GM04503 (cell line): ENCODE measurements at regions not wholly inside any gene's neighbourhood (a gene's known extent, or its start where the extent isn't known, plus 50 kb on each side); places are given as distances from the start of the nearest gene placed in this dataset.
"Not testable (repeated sequence)": the region's sequence is repeated elsewhere in the genome, so short reads cannot be mapped to it uniquely, and the experiment has no call there.

Source experiments
- DNase-seq: peaks from one replicate; pipeline ENCODE4 v3.0.0-alpha.2; 2012; ENCODE audit warnings: low read depth

- DNase-seq, result no peak
Measured at GRCh38 chr15:35992791-35993190, 446.8 kb upstream of the DPH6 start.

GRCh38 chr15:35993196-35993595 lies 447.2 kb upstream of the DPH6 start:
- no peak for DNase-seq

DNA sequence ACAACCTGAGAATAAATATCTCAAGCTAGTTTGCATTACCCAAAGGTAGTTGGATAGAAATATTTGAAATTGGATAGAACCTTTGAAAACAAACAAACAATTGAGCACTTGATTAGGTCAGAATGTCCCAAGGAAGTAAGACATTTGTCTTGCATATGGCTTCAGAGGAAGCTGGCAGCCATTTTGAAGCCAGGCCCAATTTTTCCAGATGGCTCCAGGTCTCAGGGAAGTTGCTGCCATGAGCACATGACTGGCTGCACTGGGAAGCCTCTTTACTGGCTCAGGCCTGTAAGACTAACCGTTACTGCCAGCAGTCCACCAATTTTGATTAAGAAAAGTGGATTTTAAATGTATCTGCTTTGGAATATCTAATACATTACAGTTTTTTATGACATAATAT lies 448.9 kb upstream of the DPH6 start:
- no peak for DNase-seq

DNA sequence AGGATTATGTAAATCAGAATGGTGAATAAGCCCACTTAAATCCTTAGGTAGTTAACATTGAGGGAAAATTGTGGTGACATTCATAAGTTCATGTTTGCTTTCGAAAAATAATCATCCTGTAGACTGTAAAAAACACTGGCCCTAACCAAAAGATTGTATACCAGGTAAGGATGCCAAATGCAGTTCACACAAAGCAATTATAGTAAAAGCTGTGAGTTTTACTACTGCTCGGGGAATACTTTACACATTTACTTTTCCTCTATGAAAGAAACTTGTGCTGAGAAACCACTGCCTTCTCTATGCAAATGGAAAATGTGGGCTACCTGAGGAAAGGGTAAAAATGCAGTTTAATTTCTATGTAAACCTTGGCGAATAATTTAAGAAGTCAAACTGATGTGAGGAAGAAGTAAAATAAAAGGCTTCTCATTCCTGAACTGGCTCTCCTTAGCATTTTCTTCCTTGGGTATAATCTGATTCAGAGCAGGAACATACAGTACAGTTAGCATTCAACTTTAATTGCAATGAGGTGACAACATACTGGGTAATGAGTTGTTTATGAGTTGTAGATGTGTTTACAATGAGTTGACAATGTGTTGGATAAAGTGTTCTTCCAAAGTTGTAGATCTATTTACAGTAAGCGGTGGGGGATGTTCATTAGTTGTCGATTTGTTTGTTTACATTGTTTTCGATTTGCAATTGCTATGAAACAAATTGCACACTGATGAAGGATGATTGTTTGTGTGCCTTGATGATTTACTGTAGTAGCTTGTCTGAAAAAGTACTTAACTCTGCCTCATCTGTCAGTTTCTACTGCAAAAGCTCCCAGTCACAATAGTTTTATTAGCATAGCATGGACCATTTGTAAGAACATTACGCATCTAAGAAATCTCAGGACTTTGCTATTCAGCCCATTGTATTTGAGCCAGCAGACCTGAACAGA lies 453.0 kb upstream of the DPH6 start:
- no peak for DNase-seq

GRCh38 chr15:36004891-36005490 lies 459.0 kb upstream of the DPH6 start:
- no peak for DNase-seq

GRCh38 chr15:36005542-36005941 lies 459.6 kb upstream of the DPH6 start:
- DNase-seq, result no peak

- DNase-seq, result no peak
Measured at GRCh38 chr15:36007699-36008098, 461.7 kb upstream of the DPH6 start.

DNA sequence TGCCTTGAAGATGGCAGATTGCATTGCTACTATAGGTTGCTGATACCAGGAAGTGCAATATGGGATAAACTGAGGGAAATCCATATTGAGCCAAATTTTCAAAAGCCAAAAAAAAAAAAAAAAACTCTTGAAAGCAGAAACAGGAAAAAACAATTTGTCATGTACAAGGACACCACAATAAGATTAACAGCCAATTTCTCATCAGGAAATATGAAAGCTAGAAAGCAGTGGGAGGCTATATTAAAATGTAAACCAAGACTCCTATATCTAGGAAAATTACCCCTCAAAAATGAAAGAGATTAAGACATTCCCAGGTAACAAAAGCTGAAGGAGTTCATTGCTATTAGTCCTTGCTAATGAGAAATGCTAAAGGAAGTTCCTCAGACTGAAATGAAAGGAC lies 462.8 kb upstream of the DPH6 start:
- DNase-seq, result no peak

DNA sequence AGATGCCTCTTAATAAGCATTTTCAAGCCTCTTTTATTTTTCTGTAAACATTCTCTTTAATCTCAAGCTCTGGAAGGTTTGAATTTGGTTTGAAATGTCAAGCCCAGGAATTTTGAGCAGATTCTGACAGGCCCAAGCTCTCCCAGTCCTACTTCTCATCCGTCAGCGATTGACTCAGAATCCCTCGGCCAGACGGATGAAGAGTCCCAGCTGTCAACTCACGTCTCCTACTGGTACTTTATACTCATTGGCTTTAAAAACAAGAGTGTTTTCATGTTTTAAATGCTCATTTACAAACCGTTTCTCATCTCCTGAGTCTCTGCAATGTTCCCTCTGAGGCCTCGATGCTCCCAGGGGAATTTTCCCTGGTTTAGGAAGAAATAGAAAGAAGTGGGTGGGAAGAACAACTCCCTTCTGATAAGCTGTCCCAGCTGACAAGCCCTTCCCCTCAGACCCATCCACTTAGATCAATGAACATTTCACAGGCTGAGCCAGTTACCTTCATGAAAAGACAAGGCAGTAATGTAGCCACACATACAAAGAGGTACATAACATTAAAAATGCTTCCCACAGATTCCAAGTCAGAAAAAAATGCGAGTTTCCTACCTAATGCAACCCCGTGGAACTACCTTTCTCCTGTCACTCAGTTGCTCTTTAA lies 478.2 kb upstream of the DPH6 start:
- no peak for DNase-seq

GRCh38 chr15:36026627-36027283 lies 480.8 kb upstream of the DPH6 start:
- no peak for DNase-seq

DNA sequence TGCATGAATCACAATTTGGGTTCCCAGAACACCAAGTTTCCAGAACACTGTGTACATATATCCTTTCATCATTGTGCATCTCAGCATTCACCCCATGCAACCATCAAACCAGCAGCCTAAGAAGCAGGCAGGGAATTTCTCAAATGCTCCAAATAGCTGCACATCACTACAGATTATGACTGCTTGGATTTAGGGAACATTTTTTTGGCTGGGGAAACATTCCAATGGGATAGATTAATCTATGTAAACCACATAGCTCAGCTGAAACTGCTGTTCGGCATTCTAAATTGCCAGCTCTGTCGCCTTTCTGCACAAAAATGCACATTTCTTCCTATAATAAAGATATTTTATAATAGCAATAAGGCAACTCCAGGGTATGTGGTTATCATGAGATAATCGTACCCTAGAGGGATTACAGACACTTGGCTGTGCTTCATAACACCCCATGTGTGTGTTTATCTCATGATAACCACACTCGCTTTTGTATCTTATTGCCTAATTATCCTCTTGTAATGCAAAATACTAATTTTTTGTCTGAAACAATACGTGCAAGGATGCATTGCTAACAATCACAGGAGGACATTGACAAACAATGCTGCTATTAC lies 483.7 kb upstream of the DPH6 start:
- DNase-seq, result peak; percentile 66

- DNase-seq, result no peak
Measured at GRCh38 chr15:36039996-36040572, 494.1 kb upstream of the DPH6 start.

- DNase-seq, result not testable (repeated sequence)
Measured at GRCh38 chr15:36047018-36047716, 501.2 kb upstream of the DPH6 start.

DNA sequence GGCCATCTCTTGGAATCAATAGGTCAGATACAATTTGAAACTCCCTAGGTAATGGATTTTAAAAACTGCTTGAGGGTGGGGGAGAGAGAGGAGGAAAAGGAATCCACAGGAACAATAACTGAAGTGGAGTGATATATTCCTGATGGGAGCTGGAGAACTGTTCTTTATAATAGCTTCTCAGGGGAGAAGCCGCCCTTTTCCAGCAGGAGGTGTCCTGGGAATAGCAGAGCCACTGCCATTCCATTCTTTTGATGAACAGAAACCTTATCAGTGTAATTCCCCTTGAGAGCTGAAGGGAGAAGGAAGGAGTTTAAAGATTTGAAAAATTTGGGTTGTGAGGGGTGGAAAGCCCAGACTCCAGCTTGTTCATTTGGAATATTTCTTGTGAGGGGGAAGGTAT lies 504.9 kb upstream of the DPH6 start:
- no peak for DNase-seq

DNA sequence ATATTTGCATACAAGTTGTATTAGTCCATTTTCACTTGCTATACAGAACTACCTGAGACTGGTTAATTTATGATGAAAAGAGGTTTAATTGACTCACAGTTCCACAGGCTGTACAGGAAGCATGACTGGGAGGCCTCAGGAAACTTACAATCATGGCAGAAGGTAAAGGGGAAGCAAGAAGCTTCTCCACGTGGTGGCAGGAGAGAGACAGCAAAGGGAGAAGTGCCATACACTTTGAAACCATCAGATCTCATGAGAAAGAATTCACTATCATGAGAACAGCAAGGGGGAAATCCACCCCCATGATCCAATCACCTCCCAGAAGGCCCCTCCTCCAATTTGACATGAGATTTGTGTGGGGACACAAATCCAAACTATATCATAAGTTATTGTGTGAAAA lies 506.7 kb upstream of the DPH6 start:
- not testable (repeated sequence) for DNase-seq

- no peak for DNase-seq
Measured at GRCh38 chr15:36053746-36054145, 507.8 kb upstream of the DPH6 start.

GRCh38 chr15:36059596-36059995 lies 513.6 kb upstream of the DPH6 start:
- DNase-seq, result no peak

DNA sequence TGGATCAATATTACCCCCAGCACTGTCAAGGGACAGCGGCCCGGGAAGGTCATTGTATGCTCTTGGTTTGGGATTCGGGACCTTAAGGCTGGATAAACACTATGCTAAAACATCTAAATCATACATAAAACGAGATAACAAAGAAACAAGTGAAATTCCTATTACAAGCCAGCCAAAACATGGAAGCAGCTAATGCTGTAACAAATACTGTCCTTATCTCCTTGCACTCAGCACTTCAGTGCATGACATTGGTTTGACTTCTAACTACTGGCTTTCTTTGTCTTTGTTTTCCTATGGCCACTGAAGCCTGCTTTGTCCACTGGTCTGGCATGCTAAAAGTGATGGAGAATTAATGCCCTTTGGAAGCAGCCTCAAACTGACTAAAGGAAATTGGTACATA lies 516.4 kb upstream of the DPH6 start:
- DNase-seq, result no peak

DNA sequence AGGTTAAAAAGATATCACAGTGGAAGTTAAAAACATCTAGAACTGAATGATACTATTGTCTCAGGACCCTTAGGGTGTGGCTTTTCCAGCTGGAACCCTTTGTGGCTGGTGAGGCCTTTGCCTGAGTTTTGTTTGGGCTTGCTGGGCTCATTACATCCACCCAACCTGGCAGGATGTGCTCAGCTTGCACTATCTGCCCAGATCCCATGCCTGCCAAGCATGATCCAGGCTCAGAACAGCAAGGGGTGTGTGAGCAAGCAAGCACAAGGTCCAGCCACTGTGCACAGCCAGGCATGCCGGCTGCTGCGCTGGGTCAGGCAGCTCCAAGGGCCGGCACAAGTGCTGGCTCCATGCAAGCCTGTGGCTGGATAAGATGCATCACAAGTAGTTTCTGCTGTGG lies 512.7 kb upstream of the CDIN1 start:
- no peak for DNase-seq

DNA sequence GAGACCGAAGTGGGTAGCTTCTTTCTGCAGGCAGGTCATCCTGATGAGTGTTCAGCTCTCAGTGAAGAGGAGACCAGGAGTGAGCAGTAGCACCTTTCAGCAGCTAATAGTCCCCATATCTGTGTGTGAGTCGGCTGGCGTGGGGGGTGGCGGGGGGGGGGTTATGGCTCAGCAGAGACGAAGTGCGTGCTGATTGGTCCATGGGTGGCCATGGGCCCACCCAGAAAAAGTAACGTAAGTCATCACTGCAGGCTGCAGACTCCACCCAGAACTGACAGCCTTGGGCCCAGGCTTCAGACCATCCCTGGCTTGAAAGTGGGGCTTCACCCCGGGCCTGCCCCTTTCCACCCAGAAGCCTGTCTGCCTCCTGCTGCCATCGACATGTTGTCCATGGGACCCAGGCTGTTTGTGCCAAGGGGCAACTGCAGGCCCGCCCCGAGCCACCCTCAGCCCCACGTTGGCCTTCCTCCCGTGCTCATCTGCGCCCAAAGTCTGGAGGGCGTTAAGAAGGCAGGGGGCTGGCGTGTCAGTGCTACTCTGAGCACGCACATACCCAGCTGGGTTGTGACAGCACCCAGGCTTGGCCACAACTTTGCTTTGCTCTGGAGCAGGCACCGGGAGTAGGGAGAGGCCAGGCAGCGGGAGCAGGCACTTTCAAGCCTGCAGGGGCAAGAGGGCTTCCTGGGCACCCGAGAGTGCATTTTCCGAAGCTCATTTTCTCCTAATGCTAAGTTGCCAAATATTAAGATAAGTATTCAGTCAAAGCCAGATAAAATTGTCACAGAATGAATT lies 511.7 kb upstream of the CDIN1 start:
- DNase-seq, result no peak
